Adrenal gland (tissue), 9 donors: ENCODE measurements at regions not wholly inside any gene's neighbourhood (a gene's known extent, or its start where the extent isn't known, plus 50 kb on each side); places are given as distances from the start of the nearest gene placed in this dataset.
A peak's percentile ranks its signal among the peaks of the same experiment; 100 is the strongest.

Source experiments
- DNase-seq, 7 donors: peaks; one replicate each; pipeline ENCODE4 v3.0.0-alpha.2; 2019 to 2020
- H3K27ac ChIP-seq, 5 donors: fragments of 200-600 bp; sonication (generic) in 4 of 5; 1 replicate in 3 of 5; 2 replicates in 2 of 5; pipeline versions ENCODE4 v1.5.1 to v1.8.0; 2016 to 2020; ENCODE audit warnings: mild to moderate bottlenecking in 1 of 5
- H3K27me3 ChIP-seq: fragments of 200-600 bp; 2 replicates; pipeline ENCODE4 v1.8.0; 2021
- H3K36me3 ChIP-seq, 2 donors: fragments of 200-600 bp; replicated peaks in 1 of 2; 1 replicate in 1 of 2; 2 replicates in 1 of 2; pipeline versions ENCODE4 v1.5.1 to v1.8.0; 2018 to 2022
- H3K4me1 ChIP-seq, 2 donors: fragments of 200-600 bp; replicated peaks in 1 of 2; 1 replicate in 1 of 2; 2 replicates in 1 of 2; pipeline versions ENCODE4 v1.5.1 to v1.8.0; 2018 to 2021
- H3K4me3 ChIP-seq, 4 donors: fragments of 200-600 bp; sonication (generic) in 3 of 4; one replicate each; pipeline ENCODE4 v1.5.1; 2016 to 2018
- H3K9me3 ChIP-seq, 3 donors: fragments of 200-600 bp; sonication (generic) in 1 of 3; replicated peaks in 1 of 3; 1 replicate in 2 of 3; 2 replicates in 1 of 3; pipeline versions ENCODE4 v1.5.1 to v1.8.0; 2016 to 2021
- CTCF ChIP-seq, 6 experiments: fragments of 450-650 bp in 4 of 6; fragments of 200-600 bp in 2 of 6; sonication (generic) in 1 of 6; IDR thresholded peaks; 1 replicate in 5 of 6; 2 replicates in 1 of 6; pipeline versions ENCODE4 v1.5.1 to v1.8.0; 2016 to 2021; ENCODE audit warnings: antibody characterized with exemption in 6 of 6, mild to moderate bottlenecking in 2 of 6, moderate library complexity in 1 of 6
- POLR2A ChIP-seq, 2 donors: fragments of 450-650 bp; IDR thresholded peaks; one replicate each; pipeline ENCODE4 v1.6.1; 2017; ENCODE audit warnings: antibody characterized with exemption in 2 of 2, mild to moderate bottlenecking in 2 of 2, moderate library complexity in 1 of 2
- WGBS, 4 donors: extraction: QIAGEN DNeasy Blood & Tissue Kit in 2 of 4; methylation state at CpG; one replicate each; pipeline versions ENCODE4 v1.1.5 to v1.1.7; 2013 to 2017; 5-methylcytosine and 5-hydroxymethylcytosine counted together
- intact Hi-C, 2 donors: fragments of 100-400 bp; cut with DNase I; formaldehyde crosslinking; loops; one replicate each; pipeline versions ENCODE4 v1.14.1 to v1.15.0; 2022 to 2023
- donor health status: healthy with polysubstance abuse.
- donor health status: Bipolar disorder and iron deficiency.
- donor health status: DM: yes; HTN: yes; CAD: no.
- donor health status: DM: no; HTN: no; CAD: no.
- donor health status: DM: no; HTN: no; CAD: no.

- Histone ChIP-seq H3K9me3 (no peaks in the 10 kb centered on the region), H3K27ac (peak overlapping the region in 2 of 5 donors; percentile 41 to 58), H3K36me3 (no peaks in the 10 kb centered on the region), H3K27me3 (no peaks in the 10 kb centered on the region), H3K4me1 (peaks cover 8 to 9% of the 10 kb centered on the region in 2 donors), H3K4me3 (peak overlapping the region in 2 of 4 donors; percentile 23 to 49)
- TF ChIP-seq POLR2A (IDR thresholded peaks at IDR 0.05) (no peak), CTCF (IDR thresholded peaks at IDR 0.05) (no peak)
- intact Hi-C loops, result no loop called here
- 2 to 3% (median 3%) methylated on average over 13 to 29 of the region's 29 CpGs for WGBS, 4 donors
- peak; percentile 52 to 90 (median 81) for DNase-seq
These were observed 256.6 kb upstream of the GLI3 start for GRCh38 chr7:42493436-42494198.

DNA sequence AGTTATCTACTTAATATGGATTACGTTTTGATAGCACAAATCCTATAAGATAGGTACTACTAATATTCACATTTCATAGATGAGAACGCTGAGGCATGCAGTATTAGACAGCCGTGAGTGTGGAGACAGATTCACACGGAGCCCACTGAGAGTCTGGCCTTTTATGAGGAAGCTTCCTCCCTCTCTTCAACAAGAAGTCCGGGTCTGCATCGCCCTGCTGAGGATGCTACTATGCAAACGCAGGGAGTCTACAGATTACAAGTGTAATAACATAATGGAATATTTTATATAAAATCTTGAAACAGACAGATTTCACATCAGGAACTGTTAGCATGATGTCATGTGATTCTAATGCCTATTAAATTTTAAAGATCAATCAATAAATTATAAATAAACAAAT lies 255.9 kb upstream of the GLI3 start:
- peak overlapping the region in 1 of 4 donors; percentile 49 for H3K4me3 ChIP-seq
- 66 to 76% (median 71%) methylated on average over 7 of the region's 7 CpGs for WGBS, 4 donors
- peak overlapping the region in 1 of 5 donors; percentile 58 for H3K27ac ChIP-seq
- no peaks in the 10 kb centered on the region for H3K27me3 ChIP-seq
- intact Hi-C loops, result no loop called here
- peak in 2 of 7 donors; percentile 5 to 10 for DNase-seq
- no peaks in the 10 kb centered on the region for H3K36me3 ChIP-seq
- no peaks in the 10 kb centered on the region for H3K9me3 ChIP-seq
- TF ChIP-seq CTCF (IDR thresholded peaks at IDR 0.05) (no peak), POLR2A (IDR thresholded peaks at IDR 0.05) (no peak)
- peaks cover 8 to 9% of the 10 kb centered on the region in 2 donors for H3K4me1 ChIP-seq

- WGBS, 4 donors, result 68 to 75% (median 70%) methylated on average over 3 of the region's 3 CpGs
- Histone ChIP-seq H3K4me1 (peaks cover 8 to 9% of the 10 kb centered on the region in 2 donors), H3K36me3 (no peaks in the 10 kb centered on the region), H3K27ac (no peak overlapping the region), H3K27me3 (no peaks in the 10 kb centered on the region), H3K9me3 (no peaks in the 10 kb centered on the region), H3K4me3 (no peak overlapping the region)
- TF ChIP-seq CTCF (IDR thresholded peaks at IDR 0.05), result no peak
- no peak for TF ChIP-seq POLR2A (IDR thresholded peaks at IDR 0.05)
- DNase-seq, result no peak
- intact Hi-C loops, result no loop called here
These were observed 254.1 kb upstream of the GLI3 start for GRCh38 chr7:42491106-42491505.

- Histone ChIP-seq H3K27me3 (no peaks in the 10 kb centered on the region), H3K36me3 (no peaks in the 10 kb centered on the region), H3K9me3 (no peaks in the 10 kb centered on the region), H3K27ac (no peak overlapping the region), H3K4me3 (no peak overlapping the region), H3K4me1 (peaks cover 7 to 8% of the 10 kb centered on the region in 2 donors)
- intact Hi-C loops, result no loop called here
- no peak for TF ChIP-seq CTCF (IDR thresholded peaks at IDR 0.05)
- no peak for TF ChIP-seq POLR2A (IDR thresholded peaks at IDR 0.05)
- DNase-seq, result no peak
These were observed 252.3 kb upstream of the GLI3 start for GRCh38 chr7:42489299-42489698.
